GM23248 (cell line): ENCODE measurements at regions not wholly inside any gene's neighbourhood (a gene's known extent, or its start where the extent isn't known, plus 50 kb on each side); places are given as distances from the start of the nearest gene placed in this dataset.

ENCODE experiments used
- EZH2 ChIP-seq: fragments of 200-600 bp; sonication (generic); IDR thresholded peaks from 2 replicates; pipeline ENCODE4 v1.6.1; 2018; ENCODE audit warnings: antibody characterized with exemption, mild to moderate bottlenecking; ENCODE audit not compliant: insufficient read depth, poor library complexity, severe bottlenecking
- EZH2phosphoT487 ChIP-seq: fragments of 200-600 bp; sonication (generic); IDR thresholded peaks from 2 replicates; pipeline ENCODE4 v1.6.1; 2018; ENCODE audit warnings: antibody characterized with exemption, moderate library complexity, mild to moderate bottlenecking, low read depth; ENCODE audit not compliant: insufficient read depth

DNA sequence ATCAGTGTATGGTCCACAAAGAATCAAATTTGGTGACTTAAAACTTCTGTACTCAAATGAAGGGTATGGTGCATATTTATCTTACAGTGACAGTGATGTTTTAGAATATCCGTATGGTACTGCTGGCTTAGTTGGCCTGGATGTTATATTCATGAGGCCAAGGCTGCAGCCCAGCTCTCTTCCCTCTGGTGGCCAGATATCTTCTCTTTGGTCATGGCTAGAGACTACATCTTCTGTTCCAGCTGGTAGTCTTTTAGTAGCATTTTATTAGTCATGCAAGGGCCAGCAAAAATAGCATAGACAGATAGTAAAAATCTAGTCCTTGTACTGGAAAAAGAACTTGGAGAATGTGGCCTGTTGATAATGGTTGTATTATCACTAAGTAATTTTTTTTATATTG, 124.0 kb upstream of the ROPN1 start:
- TF ChIP-seq EZH2phosphoT487 (no peak), EZH2 (no peak)
